Loucy (cell line): ENCODE measurements at regions not wholly inside any gene's neighbourhood (a gene's known extent, or its start where the extent isn't known, plus 50 kb on each side); places are given as distances from the start of the nearest gene placed in this dataset.

Experiments
- H2AFZ ChIP-seq: fragments of 200-600 bp; sonication (generic); 2 replicates; pipeline ENCODE4 v1.6.0; 2016; ENCODE audit warnings: antibody characterized with exemption, mild to moderate bottlenecking, low read length, moderate library complexity
- H3F3A ChIP-seq: fragments of 200-600 bp; 2 replicates; pipeline ENCODE4 v1.6.0; 2016; ENCODE audit warnings: antibody characterized with exemption, low read depth, mild to moderate bottlenecking
- H3K27me3 ChIP-seq: fragments of 200-600 bp; sonication (generic); 2 replicates; pipeline ENCODE4 v1.6.1; 2014; ENCODE audit warnings: low read length, mild to moderate bottlenecking; ENCODE audit not compliant: insufficient read depth, poor library complexity, severe bottlenecking
- H3K36me3 ChIP-seq: fragments of 200-600 bp; sonication (generic); 2 replicates; pipeline ENCODE4 v1.6.1; 2016; ENCODE audit warnings: low read length; ENCODE audit not compliant: insufficient read depth
- H3K4me1 ChIP-seq: fragments of 200-600 bp; sonication (generic); 2 replicates; pipeline ENCODE4 v1.5.1; 2014; ENCODE audit warnings: low read length, mild to moderate bottlenecking; ENCODE audit not compliant: insufficient read depth, poor library complexity, severe bottlenecking
- H3K4me2 ChIP-seq: fragments of 200-600 bp; sonication (generic); 2 replicates; pipeline ENCODE4 v1.6.0; 2014; ENCODE audit warnings: antibody characterized with exemption, low read length, low read depth, mild to moderate bottlenecking; ENCODE audit not compliant: poor library complexity, severe bottlenecking
- H3K4me3 ChIP-seq: fragments of 200-600 bp; sonication (generic); 2 replicates; pipeline ENCODE4 v1.5.1; 2014; ENCODE audit warnings: low read length, mild to moderate bottlenecking, mixed read lengths; ENCODE audit not compliant: poor library complexity, severe bottlenecking
- H3K79me2 ChIP-seq: fragments of 200-600 bp; sonication (generic); 2 replicates; pipeline ENCODE4 v1.6.1; 2014; ENCODE audit warnings: low read length; ENCODE audit not compliant: insufficient read depth
- H3K9ac ChIP-seq: fragments of 200-600 bp; sonication (generic); 2 replicates; pipeline ENCODE4 v1.6.0; 2014; ENCODE audit warnings: mild to moderate bottlenecking, low read depth, low read length, moderate library complexity; ENCODE audit not compliant: poor library complexity, severe bottlenecking
- H3K9me2 ChIP-seq: fragments of 200-600 bp; sonication (generic); replicated peaks from 2 replicates; pipeline ENCODE4 v1.6.1; 2016; ENCODE audit warnings: low read depth, low read length, mixed read lengths
- H3K9me3 ChIP-seq: fragments of 200-600 bp; sonication (generic); 2 replicates; pipeline ENCODE4 v1.6.1; 2014; ENCODE audit warnings: mild to moderate bottlenecking, antibody characterized with exemption, low read length, low read depth; ENCODE audit not compliant: insufficient read depth
- H4K20me1 ChIP-seq: fragments of 200-600 bp; sonication (generic); 2 replicates; pipeline ENCODE4 v1.6.0; 2014; ENCODE audit warnings: antibody characterized with exemption, low read length, mild to moderate bottlenecking; ENCODE audit not compliant: insufficient read depth, poor library complexity, severe bottlenecking
- EZH2phosphoT487 ChIP-seq: fragments of 200-600 bp; IDR thresholded peaks from 2 replicates; pipeline ENCODE4 v1.6.1; 2018; ENCODE audit warnings: antibody characterized with exemption, mild to moderate bottlenecking, moderate library complexity, borderline replicate concordance
- TF ChIP-seq, protein P1 (sequence below): fragments of 200-600 bp; sonication (generic); conservative IDR thresholded peaks from 2 replicates; pipeline ENCODE4 v1.5.1; 2014; ENCODE audit warnings: mild to moderate bottlenecking, antibody characterized with exemption, low read length

DNA sequence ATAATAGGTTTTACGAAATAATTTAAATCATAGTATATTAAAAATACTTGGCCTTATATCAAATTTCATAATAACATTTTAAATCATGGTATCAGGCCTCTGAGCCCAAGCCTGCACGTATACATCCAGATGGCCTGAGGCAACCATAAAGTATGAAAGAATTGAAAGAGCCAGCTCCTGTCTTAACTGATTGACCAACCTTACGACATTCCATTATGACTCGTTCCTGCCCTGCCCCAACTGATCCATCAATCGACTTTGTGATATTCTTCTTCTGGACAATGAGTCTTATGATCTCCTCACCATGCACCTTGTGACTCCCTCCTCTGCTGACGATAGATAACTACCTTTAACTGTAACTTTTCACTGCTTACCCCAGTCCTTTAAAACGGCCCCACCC is 545.0 kb downstream of the MTRR start:
- Histone ChIP-seq H3F3A (no peaks in the 10 kb centered on the region), H3K9me3 (no peaks in the 10 kb centered on the region), H3K4me3 (no peak overlapping the region), H2AFZ (no peak overlapping the region), H3K4me1 (no peaks in the 10 kb centered on the region), H3K79me2 (no peaks in the 10 kb centered on the region), H3K4me2 (no peak overlapping the region), H3K9me2 (no peaks in the 10 kb centered on the region), H3K27me3 (no peaks in the 10 kb centered on the region), H3K36me3 (no peaks in the 10 kb centered on the region), H3K9ac (no peak overlapping the region), H4K20me1 (no peaks in the 10 kb centered on the region)
- TF ChIP-seq, protein P1, sequence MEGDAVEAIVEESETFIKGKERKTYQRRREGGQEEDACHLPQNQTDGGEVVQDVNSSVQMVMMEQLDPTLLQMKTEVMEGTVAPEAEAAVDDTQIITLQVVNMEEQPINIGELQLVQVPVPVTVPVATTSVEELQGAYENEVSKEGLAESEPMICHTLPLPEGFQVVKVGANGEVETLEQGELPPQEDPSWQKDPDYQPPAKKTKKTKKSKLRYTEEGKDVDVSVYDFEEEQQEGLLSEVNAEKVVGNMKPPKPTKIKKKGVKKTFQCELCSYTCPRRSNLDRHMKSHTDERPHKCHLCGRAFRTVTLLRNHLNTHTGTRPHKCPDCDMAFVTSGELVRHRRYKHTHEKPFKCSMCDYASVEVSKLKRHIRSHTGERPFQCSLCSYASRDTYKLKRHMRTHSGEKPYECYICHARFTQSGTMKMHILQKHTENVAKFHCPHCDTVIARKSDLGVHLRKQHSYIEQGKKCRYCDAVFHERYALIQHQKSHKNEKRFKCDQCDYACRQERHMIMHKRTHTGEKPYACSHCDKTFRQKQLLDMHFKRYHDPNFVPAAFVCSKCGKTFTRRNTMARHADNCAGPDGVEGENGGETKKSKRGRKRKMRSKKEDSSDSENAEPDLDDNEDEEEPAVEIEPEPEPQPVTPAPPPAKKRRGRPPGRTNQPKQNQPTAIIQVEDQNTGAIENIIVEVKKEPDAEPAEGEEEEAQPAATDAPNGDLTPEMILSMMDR = no peak
- TF ChIP-seq EZH2phosphoT487 = no peak

DNA sequence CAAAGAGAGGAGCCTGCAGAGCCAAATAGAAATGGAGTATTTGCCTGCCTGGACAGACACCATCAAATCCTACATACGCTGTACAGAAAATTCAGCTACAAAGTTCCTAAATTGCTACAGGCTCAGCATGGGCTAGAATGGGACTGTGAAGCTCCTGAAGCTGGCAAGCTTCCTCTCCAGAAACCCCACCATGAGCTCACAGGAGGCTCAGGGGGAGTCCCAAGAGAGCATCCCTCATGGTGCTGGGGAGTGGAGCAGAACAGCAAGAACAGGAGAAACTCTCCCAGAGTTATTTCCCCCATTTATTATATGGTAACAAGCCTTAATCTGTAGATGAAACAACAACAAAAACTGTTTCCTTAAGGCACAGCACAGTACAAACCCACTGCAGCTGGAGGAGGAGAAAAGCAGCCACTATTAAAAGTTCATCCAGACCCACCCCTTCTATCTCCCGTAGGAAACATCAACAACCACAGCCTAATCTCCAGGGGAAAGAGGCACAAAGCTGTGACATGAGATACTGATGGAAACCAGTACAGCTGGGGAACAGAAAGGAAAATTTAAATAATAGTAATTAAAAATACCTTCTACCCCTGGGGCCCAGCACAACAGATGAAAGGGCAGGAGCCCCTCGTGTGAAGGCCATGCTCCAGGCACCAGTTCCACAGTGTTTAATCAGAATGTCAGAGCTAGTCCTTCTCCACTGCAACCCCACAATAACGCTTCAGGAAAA is 548.5 kb downstream of the MTRR start:
- Histone ChIP-seq H3K79me2 (no peaks in the 10 kb centered on the region), H3K4me2 (no peak overlapping the region), H3K9ac (no peak overlapping the region), H3K9me3 (no peaks in the 10 kb centered on the region), H4K20me1 (no peaks in the 10 kb centered on the region), H3F3A (no peaks in the 10 kb centered on the region), H3K4me1 (no peaks in the 10 kb centered on the region), H3K9me2 (no peaks in the 10 kb centered on the region), H3K4me3 (no peak overlapping the region), H3K36me3 (no peaks in the 10 kb centered on the region), H3K27me3 (no peaks in the 10 kb centered on the region), H2AFZ (no peak overlapping the region)
- no peak for TF ChIP-seq EZH2phosphoT487
- TF ChIP-seq, protein P1 = no peak

DNA sequence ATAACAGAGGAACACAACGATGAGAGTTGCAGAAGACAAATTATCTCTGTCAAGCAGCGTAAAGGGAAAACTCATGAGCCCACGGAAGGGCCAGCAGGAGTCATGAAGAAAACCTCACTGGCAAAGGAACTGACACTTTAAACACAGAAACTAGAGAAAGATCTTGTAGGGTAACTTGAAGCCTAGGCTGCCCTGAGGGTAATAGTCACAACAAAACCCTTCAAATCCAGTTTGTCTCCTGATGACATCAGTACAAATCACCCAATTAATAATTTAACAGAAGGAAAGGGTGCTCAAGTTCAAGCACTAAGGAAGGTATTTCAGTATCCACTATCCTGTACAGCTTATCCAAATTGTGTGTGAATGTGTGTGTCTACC is 549.1 kb downstream of the MTRR start:
- Histone ChIP-seq H3K9me2 (no peaks in the 10 kb centered on the region), H3K4me3 (no peak overlapping the region), H2AFZ (no peak overlapping the region), H3K79me2 (no peaks in the 10 kb centered on the region), H3K4me1 (no peaks in the 10 kb centered on the region), H3F3A (no peaks in the 10 kb centered on the region), H3K9me3 (no peaks in the 10 kb centered on the region), H3K9ac (no peak overlapping the region), H3K27me3 (no peaks in the 10 kb centered on the region), H3K4me2 (no peak overlapping the region), H3K36me3 (no peaks in the 10 kb centered on the region), H4K20me1 (no peaks in the 10 kb centered on the region)
- TF ChIP-seq, protein P1 = no peak
- no peak for TF ChIP-seq EZH2phosphoT487
